Activated B cell treated with CpG ODN at 0.5 μM for 24 hours (primary cell): ENCODE measurements at regions not wholly inside any gene's neighbourhood (a gene's known extent, or its start where the extent isn't known, plus 50 kb on each side); places are given as distances from the start of the nearest gene placed in this dataset.

Experiments
- ATAC-seq: fragments of 200-7000 bp; cut with Tn5 transposase; one replicate; pipeline ENCODE4 v1.10.0; 2021; ENCODE audit warnings: low read depth, mild to moderate bottlenecking, moderate library complexity
- CTCF ChIA-PET: fragments of 350-600 bp; sonication (Branson Sonifier 250); formaldehyde crosslinking; loops from one replicate; lab custom pipeline; 2021; ENCODE audit warnings: antibody characterized with exemption; lab: Charles Lee
- POLR2A ChIA-PET: fragments of 350-600 bp; sonication (Branson Sonifier 250); formaldehyde crosslinking; loops from one replicate; lab custom pipeline; 2021; ENCODE audit warnings: antibody characterized with exemption; lab: Charles Lee
- DNase-seq: peaks from one replicate; pipeline ENCODE4 v3.0.0; 2022
- H3K27ac Mint-ChIP-seq: one replicate; pipeline ENCODE4 v1.8.0; 2020; ENCODE audit warnings: mixed read lengths
- H3K27me3 Mint-ChIP-seq: one replicate; pipeline ENCODE4 v1.8.0; 2021; ENCODE audit warnings: mixed read lengths
- H3K36me3 Mint-ChIP-seq: one replicate; pipeline ENCODE4 v1.8.0; 2021; ENCODE audit warnings: low read depth, mixed read lengths
- H3K4me1 Mint-ChIP-seq: one replicate; pipeline ENCODE4 v1.8.0; 2021; ENCODE audit warnings: mixed read lengths
- H3K4me3 Mint-ChIP-seq: one replicate; pipeline ENCODE4 v1.8.0; 2020; ENCODE audit warnings: mild to moderate bottlenecking, mixed read lengths
- H3K9me3 Mint-ChIP-seq: one replicate; pipeline ENCODE4 v1.8.0; 2020; ENCODE audit warnings: mixed read lengths
- intact Hi-C: fragments of 100-400 bp; cut with micrococcal nuclease; formaldehyde crosslinking; loops from one replicate; pipeline ENCODE4 v1.15.1; 2024
- TF ChIP-seq, protein P1 (sequence below): fragments of 200-600 bp; IDR thresholded peaks from one replicate; pipeline ENCODE4 v1.8.0; 2022; ENCODE audit warnings: antibody characterized with exemption, mild to moderate bottlenecking

- intact Hi-C loops: no loop called here
- no peak for ATAC-seq
- TF ChIP-seq, protein P1, sequence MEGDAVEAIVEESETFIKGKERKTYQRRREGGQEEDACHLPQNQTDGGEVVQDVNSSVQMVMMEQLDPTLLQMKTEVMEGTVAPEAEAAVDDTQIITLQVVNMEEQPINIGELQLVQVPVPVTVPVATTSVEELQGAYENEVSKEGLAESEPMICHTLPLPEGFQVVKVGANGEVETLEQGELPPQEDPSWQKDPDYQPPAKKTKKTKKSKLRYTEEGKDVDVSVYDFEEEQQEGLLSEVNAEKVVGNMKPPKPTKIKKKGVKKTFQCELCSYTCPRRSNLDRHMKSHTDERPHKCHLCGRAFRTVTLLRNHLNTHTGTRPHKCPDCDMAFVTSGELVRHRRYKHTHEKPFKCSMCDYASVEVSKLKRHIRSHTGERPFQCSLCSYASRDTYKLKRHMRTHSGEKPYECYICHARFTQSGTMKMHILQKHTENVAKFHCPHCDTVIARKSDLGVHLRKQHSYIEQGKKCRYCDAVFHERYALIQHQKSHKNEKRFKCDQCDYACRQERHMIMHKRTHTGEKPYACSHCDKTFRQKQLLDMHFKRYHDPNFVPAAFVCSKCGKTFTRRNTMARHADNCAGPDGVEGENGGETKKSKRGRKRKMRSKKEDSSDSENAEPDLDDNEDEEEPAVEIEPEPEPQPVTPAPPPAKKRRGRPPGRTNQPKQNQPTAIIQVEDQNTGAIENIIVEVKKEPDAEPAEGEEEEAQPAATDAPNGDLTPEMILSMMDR: no peak
- POLR2A ChIA-PET: no interaction called here
- CTCF ChIA-PET: no interaction called here
- Mint-ChIP-seq H3K4me1 (peaks cover 17% of the 10 kb centered on the region), H3K4me3 (no peak overlapping the region), H3K36me3 (peaks cover 68% of the 10 kb centered on the region), H3K9me3 (no peaks in the 10 kb centered on the region), H3K27me3 (no peaks in the 10 kb centered on the region), H3K27ac (no peak overlapping the region)
- no peak for DNase-seq
These were observed 171.5 kb upstream of the RIPOR2 start for GRCh38 chr6:25107218-25107617.

- TF ChIP-seq, protein P1: no peak
- POLR2A ChIA-PET: no interaction called here
- Mint-ChIP-seq H3K4me1 (peaks cover 9% of the 10 kb centered on the region), H3K4me3 (no peak overlapping the region), H3K27ac (no peak overlapping the region), H3K27me3 (no peaks in the 10 kb centered on the region), H3K9me3 (no peaks in the 10 kb centered on the region), H3K36me3 (peaks cover 76% of the 10 kb centered on the region)
- DNase-seq (no peak), ATAC-seq (no peak)
- intact Hi-C loops: no loop called here
- CTCF ChIA-PET: no interaction called here
These were observed 167.4 kb upstream of the CARMIL1 start for GRCh38 chr6:25111782-25112181.

DNA sequence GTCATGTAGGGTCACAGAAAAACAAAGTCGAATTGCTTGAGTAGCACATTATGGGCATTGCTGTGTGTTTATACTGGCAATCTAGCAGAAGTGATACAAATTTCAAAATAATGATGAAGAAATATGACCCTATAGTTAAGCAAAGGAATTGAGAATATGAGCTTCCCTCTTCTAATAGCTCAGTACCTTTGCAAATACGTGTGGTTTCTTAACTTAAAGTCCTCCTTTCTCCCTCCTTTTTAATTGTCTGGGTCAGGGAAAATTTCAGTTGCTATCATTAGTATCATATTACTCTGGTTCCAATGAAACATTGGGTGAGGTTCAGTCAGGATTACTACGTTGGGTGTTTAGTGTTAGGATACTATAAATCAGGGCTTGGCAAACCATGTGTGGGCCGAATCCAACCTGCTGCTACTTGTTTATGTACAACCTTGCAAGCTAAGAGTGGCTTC, 166.8 kb upstream of the CARMIL1 start:
- ChIA-PET CTCF (no interaction called here), POLR2A (no interaction called here)
- Mint-ChIP-seq H3K27me3 (no peaks in the 10 kb centered on the region), H3K27ac (no peak overlapping the region), H3K9me3 (no peaks in the 10 kb centered on the region), H3K4me1 (peaks cover 4% of the 10 kb centered on the region), H3K36me3 (peaks cover 71% of the 10 kb centered on the region), H3K4me3 (no peak overlapping the region)
- no peak for ATAC-seq
- intact Hi-C loops: no loop called here
- DNase-seq: no peak
- TF ChIP-seq, protein P1: no peak

DNA sequence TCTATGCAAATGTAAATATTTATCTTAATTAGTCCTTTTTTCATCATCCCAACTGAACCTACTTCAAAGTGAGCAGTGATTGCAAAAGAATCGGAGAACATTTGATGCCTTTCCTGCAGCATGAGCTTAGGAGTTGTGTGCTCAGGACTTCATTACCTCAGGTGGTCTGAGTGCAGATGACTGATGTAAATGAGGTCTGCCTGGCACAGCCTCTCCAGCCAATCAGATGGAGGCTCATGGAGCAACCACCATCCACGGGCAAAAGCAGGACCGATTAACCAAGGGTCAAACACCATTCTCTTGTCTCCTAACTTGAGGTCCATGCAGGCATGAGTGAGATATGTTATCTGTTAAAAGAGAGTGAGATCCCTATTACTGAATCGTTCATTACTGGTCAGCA, 165.7 kb upstream of the CARMIL1 start:
- intact Hi-C loops: no loop called here
- no peaks in the 10 kb centered on the region for H3K9me3 Mint-ChIP-seq
- H3K27me3 Mint-ChIP-seq: no peaks in the 10 kb centered on the region
- ChIA-PET CTCF (no interaction called here), POLR2A (no interaction called here)
- H3K27ac Mint-ChIP-seq: no peak overlapping the region
- ATAC-seq (no peak), DNase-seq (no peak)
- peaks cover 61% of the 10 kb centered on the region for H3K36me3 Mint-ChIP-seq
- peaks cover 4% of the 10 kb centered on the region for H3K4me1 Mint-ChIP-seq
- TF ChIP-seq, protein P1: no peak
- H3K4me3 Mint-ChIP-seq: no peak overlapping the region

GRCh38 chr6:25118038-25118437, 161.1 kb upstream of the CARMIL1 start:
- H3K36me3 Mint-ChIP-seq: peaks cover 37% of the 10 kb centered on the region
- intact Hi-C loops: no loop called here
- ATAC-seq (no peak), DNase-seq (no peak)
- ChIA-PET CTCF (no interaction called here), POLR2A (interaction anchor here (0.7 kb wide), 1 partner anchor 48 kb away, joined by 3 read pairs; no protein-coding TSS in a partner anchor)
- H3K4me1 Mint-ChIP-seq: peaks cover 10% of the 10 kb centered on the region
- TF ChIP-seq, protein P1: no peak
- no peak overlapping the region for H3K4me3 Mint-ChIP-seq
- H3K9me3 Mint-ChIP-seq: no peaks in the 10 kb centered on the region
- H3K27me3 Mint-ChIP-seq: no peaks in the 10 kb centered on the region
- no peak overlapping the region for H3K27ac Mint-ChIP-seq
